ENCODE measurements at regions not wholly inside any gene's neighbourhood (a gene's known extent, or its start where the extent isn't known, plus 50 kb on each side); places are given as distances from the start of the nearest gene placed in this dataset.

GRCh38 chr14:101337053-101337452, 224.2 kb upstream of the DIO3 start:
- no peak for DNase-seq

- no peak for DNase-seq
Measured at GRCh38 chr14:101340556-101340955, 220.7 kb upstream of the DIO3 start.

GRCh38 chr14:101347893-101348777, 213.2 kb upstream of the DIO3 start:
- no peak for DNase-seq

GRCh38 chr14:101349108-101349507, 212.2 kb upstream of the DIO3 start:
- DNase-seq: no peak

- no peak for DNase-seq
Measured at GRCh38 chr14:101350021-101350420, 211.3 kb upstream of the DIO3 start.

- no peak for DNase-seq
Measured at GRCh38 chr14:101350691-101351090, 210.6 kb upstream of the DIO3 start.

- DNase-seq: no peak
Measured at GRCh38 chr14:101351146-101351545, 210.1 kb upstream of the DIO3 start.

GRCh38 chr14:101351769-101352168, 209.5 kb upstream of the DIO3 start:
- DNase-seq: no peak

GRCh38 chr14:101352567-101352966, 208.7 kb upstream of the DIO3 start:
- DNase-seq: no peak

GRCh38 chr14:101353422-101353821, 207.9 kb upstream of the DIO3 start:
- DNase-seq: no peak

GRCh38 chr14:101354726-101355125, 206.6 kb upstream of the DIO3 start:
- DNase-seq: no peak

- DNase-seq: no peak
Measured at GRCh38 chr14:101355284-101355683, 206.0 kb upstream of the DIO3 start.

GRCh38 chr14:101357038-101357437, 204.3 kb upstream of the DIO3 start:
- no peak for DNase-seq

GRCh38 chr14:101357559-101358319, 203.6 kb upstream of the DIO3 start:
- DNase-seq: no peak

- no peak for DNase-seq
Measured at GRCh38 chr14:101358320-101359125, 202.8 kb upstream of the DIO3 start.

GRCh38 chr14:101359221-101360053, 201.9 kb upstream of the DIO3 start:
- no peak for DNase-seq

- no peak for DNase-seq
Measured at GRCh38 chr14:101360054-101360911, 201.0 kb upstream of the DIO3 start.

GRCh38 chr14:101361044-101361443, 200.3 kb upstream of the DIO3 start:
- DNase-seq: no peak

GRCh38 chr14:101361451-101362433, 199.6 kb upstream of the DIO3 start:
- DNase-seq: no peak
